SKM-1 treated with dmso at 0.1 percent for 144 hours (cell line): ENCODE measurements at regions not wholly inside any gene's neighbourhood (a gene's known extent, or its start where the extent isn't known, plus 50 kb on each side); places are given as distances from the start of the nearest gene placed in this dataset.

Source experiments
- DNase-seq: peaks from one replicate; lab custom pipeline; 2025; ENCODE audit not compliant: unreplicated experiment; lab: John Stamatoyannopoulos, UW

GRCh38 chr1:213921311-213921710 lies 66.5 kb upstream of the PROX1 start:
- no peak for DNase-seq

DNA sequence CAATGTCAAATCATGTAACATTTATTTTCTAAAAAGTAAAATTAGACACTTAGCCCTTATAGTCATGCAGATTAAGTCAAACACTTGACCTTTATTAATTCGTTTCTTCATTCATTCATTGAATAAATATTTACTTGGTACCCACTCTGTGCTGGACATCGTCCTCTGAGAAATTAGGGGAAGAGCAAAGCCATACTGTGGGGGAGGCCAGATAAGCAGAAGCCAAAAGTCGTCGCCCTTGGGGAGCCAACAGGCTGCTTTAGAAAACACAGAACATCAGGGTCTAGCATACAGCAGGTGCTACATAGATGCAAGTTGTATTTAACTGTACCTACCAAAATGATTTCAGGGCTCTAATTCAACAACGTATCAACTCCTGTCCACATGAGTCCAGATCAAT lies 66.1 kb upstream of the PROX1 start:
- no peak for DNase-seq

DNA sequence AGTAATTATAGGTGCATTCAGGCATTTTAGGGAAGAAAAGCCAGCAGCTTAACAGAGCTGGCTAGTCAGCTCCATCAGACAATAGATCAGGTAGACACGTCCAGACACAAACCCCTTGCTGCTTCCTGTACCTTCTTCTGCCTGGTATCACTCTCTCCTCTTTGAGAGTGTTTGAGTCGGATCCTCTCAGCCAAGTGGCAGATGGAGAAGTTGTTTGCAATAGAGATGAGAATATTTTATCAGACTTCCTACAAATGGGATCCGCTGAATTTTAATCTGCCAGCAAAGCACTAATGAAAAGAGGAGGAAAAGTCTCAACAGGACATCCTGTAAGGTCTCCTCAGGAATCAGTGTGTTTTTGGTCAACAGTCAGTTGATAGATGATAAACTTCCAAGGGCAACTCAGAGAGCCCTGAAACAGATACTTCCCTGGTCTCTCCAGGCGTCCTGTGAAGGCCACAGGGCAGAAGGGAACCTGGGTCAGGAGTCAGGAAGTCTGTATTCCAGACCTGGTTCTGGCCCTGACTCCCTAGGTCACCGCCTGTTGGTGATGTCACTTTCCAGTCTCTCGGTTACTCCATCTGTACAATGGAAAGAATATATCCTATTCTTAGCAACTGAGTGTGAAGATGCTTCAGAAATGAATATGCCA lies 62.1 kb upstream of the PROX1 start:
- DNase-seq, result no peak

GRCh38 chr1:213927846-213928245 lies 59.9 kb upstream of the PROX1 start:
- no peak for DNase-seq

- DNase-seq, result no peak
Observed at GRCh38 chr1:213929398-213929797, 58.4 kb upstream of the PROX1 start.

- DNase-seq, result no peak
Observed at GRCh38 chr1:213931836-213932235, 55.9 kb upstream of the PROX1 start.

- no peak for DNase-seq
Observed at GRCh38 chr1:213933336-213933735, 54.4 kb upstream of the PROX1 start.

GRCh38 chr1:213934649-213935048 lies 53.1 kb upstream of the PROX1 start:
- DNase-seq, result no peak

DNA sequence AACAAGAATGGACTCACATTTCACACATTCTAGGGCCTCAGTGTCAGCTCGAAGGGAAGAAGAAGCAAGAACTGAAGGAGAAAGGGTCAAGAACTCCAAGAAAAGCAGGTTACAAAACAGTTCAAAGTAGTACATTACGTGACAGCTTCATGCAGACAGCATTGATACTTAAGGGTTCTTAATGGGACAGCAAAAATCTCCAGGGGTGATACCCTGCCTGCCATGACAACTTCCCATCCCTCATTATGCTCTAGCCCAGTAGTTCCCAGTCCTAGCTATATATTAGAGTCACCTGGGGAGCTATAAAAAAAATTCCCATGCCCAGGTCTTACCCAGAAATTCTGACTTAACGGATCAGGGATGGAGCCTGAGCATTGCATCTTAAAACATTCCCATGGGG lies 51.2 kb upstream of the PROX1 start:
- DNase-seq, result no peak
